ENCODE measurements at regions not wholly inside any gene's neighbourhood (a gene's known extent, or its start where the extent isn't known, plus 50 kb on each side); places are given as distances from the start of the nearest gene placed in this dataset.

DNA sequence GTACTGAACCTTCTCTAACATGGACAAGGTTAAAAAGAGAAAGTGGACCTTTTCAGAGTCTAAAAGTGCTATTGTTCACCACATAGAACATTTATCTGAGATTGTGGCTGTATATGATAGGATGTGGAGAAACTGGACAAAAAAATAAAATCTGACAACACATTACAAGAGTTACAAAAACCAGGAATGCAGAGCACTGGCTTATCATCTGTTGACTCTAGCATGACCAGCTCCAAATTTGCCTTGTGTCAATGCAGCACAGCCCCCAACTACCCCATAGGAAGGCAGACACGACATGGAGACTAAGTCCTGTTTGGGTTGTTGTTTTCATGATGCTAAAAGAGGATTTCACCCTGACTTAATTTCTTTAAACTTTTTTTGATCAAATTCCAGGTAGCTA lies 436.9 kb upstream of the MARCKS start:
- TF ChIP-seq, protein P1, sequence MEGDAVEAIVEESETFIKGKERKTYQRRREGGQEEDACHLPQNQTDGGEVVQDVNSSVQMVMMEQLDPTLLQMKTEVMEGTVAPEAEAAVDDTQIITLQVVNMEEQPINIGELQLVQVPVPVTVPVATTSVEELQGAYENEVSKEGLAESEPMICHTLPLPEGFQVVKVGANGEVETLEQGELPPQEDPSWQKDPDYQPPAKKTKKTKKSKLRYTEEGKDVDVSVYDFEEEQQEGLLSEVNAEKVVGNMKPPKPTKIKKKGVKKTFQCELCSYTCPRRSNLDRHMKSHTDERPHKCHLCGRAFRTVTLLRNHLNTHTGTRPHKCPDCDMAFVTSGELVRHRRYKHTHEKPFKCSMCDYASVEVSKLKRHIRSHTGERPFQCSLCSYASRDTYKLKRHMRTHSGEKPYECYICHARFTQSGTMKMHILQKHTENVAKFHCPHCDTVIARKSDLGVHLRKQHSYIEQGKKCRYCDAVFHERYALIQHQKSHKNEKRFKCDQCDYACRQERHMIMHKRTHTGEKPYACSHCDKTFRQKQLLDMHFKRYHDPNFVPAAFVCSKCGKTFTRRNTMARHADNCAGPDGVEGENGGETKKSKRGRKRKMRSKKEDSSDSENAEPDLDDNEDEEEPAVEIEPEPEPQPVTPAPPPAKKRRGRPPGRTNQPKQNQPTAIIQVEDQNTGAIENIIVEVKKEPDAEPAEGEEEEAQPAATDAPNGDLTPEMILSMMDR (IDR thresholded peaks at IDR 0.05; ENCODE audit: low read length), result no peak
- no peak for TF ChIP-seq EZH2 (optimal IDR thresholded peaks at IDR 0.05; ENCODE audit: low read depth, low read length)

All from MM.1S (cell line).